ENCODE measurements at regions not wholly inside any gene's neighbourhood (a gene's known extent, or its start where the extent isn't known, plus 50 kb on each side); places are given as distances from the start of the nearest gene placed in this dataset.
"Not testable (repeated sequence)": the region's sequence is repeated elsewhere in the genome, so short reads cannot be mapped to it uniquely, and the experiment has no call there.

GRCh38 chr17:77036841-77037381 lies 103.9 kb upstream of the SEC14L1 start:
- DNase-seq (ENCODE audit: low spot score), result peak; percentile 53

- no peak for DNase-seq (ENCODE audit: low spot score)
Observed at GRCh38 chr17:77037943-77038342, 102.8 kb upstream of the SEC14L1 start.

DNA sequence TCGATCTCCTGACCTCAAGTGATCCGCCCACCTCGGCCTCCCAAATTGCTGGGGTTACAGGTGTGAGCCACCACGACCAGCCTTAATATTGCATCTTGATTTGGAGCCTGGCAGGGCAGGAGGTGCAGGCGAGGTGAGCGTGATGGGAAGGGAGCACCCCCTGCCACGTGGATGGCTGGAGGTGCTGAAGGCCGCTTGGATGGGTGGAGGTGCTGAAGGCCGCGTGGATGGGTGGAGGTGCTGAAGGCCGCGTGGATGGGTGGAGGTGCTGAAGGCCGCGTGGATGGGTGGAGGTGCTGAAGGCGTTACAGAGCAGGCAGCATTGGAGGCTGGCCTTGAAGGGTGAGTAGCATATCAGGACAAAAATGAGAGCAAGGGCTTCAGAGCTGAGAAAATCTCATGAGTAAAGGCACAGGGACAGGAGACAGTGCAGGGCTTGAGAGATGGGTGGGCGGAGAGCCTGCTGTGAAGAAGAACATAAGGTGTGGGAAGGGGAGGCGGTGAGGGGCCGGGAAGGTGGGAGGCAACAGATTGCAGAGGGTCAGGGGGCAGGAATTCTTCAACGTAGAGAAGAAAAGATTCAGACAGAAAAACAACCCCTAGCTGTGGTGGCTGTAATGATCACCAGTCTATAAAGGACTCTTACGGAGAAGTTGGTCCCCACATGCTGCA lies 101.7 kb upstream of the SEC14L1 start:
- DNase-seq (ENCODE audit: low spot score), result no peak

GRCh38 chr17:77042476-77043231 lies 98.1 kb upstream of the SEC14L1 start:
- DNase-seq (ENCODE audit: low spot score), result no peak

GRCh38 chr17:77045441-77046041 lies 95.2 kb upstream of the SEC14L1 start:
- no peak for DNase-seq (ENCODE audit: low spot score)

DNA sequence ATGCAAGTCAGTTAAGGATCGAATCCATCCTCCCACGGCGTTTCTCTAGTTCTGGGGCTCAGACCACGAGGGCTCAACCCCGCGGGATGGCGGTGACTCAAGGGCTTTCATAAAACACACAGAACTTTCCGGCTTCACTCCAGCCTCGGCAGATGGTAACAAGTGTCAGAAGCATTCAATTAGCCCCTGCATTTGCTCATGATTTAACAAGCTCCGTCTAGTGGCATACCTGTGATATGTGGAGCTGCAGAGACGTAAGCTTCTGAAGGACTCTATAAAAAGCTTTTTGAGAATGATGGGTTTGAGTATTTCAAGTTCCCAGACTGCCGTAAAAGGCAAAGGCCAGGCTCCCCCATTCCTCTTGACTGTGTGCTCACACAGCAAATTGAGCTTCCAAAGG lies 91.3 kb upstream of the SEC14L1 start:
- peak; percentile 51 for DNase-seq (ENCODE audit: low spot score)

- DNase-seq (ENCODE audit: low spot score), result not testable (repeated sequence)
Observed at GRCh38 chr17:77050901-77051300, 89.9 kb upstream of the SEC14L1 start.

GRCh38 chr17:77054936-77055335 lies 85.8 kb upstream of the SEC14L1 start:
- DNase-seq (ENCODE audit: low spot score), result no peak

- no peak for DNase-seq (ENCODE audit: low spot score)
Observed at GRCh38 chr17:77055453-77055852, 85.3 kb upstream of the SEC14L1 start.

- no peak for DNase-seq (ENCODE audit: low spot score)
Observed at GRCh38 chr17:77058016-77058415, 82.8 kb upstream of the SEC14L1 start.

- no peak for DNase-seq (ENCODE audit: low spot score)
Observed at GRCh38 chr17:77061669-77062068, 79.1 kb upstream of the SEC14L1 start.

DNA sequence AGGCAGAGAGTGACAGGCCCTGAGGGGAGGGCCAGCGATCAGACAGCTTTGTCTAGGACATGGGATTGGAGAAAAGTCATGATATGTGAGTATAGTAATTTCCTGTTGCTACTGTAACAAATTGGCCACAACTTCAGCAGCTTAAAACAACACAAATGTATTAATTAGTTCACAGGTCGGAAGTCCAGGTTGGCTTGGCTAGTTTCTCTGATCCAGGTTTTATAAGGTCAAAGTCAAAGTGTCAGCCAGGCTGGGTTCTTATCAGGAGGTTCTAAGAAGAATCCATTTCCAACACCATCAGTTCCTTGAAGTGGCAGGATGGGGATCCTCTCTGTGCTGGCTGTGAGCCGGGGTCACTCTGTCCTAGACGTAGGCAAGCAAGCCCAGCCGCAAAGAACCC lies 76.2 kb upstream of the SEC14L1 start:
- DNase-seq (ENCODE audit: low spot score), result no peak

DNA sequence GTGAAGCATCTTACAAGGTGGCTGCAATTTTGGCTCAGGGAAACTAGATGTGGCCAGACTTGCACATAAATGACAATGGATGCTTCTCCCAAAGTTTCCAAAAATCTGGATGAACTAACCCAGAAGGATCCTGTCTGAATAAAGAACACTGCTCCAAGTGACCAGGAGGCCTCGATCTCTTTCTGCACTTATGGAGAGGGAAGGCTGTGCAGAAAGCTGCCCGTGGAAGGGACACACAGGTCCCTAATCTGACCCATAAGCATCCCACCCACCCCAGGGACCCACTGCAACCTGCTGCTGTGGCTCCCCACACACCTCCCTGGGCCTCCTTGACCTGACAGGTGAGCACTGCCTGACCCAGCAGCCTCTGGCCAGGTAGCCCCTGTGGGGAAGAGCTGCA lies 74.6 kb upstream of the SEC14L1 start:
- DNase-seq (ENCODE audit: low spot score), result no peak

DNA sequence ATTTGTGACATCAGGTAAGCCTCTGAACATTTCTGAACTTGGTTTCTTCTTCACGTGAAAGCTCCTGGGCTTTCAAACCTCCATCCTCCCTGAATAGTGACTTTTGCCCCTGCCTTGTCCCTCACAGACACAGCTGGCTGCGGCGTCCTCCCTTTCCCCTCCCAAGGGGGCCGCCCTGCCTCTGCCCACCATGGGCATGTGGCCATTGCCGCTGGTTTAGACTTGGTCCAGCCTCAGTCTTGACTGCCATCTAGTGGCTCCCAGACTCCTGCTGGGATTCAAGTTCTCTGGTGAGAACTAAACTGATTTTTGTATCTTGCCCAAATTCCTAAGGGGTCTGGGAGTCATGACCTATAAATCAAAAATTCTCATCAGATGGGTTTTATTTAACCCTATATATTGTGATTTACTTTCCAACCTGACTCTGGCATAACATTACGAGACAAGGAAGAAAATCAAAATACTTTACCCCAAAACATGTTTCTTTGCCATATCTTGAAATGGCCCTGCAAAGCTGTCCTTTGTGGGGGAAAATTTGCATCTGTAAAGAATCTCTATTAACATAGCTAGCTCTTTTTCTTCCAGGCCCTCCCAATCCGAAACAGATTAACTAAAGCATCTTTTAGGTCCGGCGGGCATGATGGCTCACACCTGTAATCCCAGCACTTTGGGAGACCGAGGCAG lies 73.9 kb upstream of the SEC14L1 start:
- DNase-seq (ENCODE audit: low spot score), result peak; percentile 81

- DNase-seq (ENCODE audit: low spot score), result no peak
Observed at GRCh38 chr17:77068915-77069314, 71.9 kb upstream of the SEC14L1 start.

GRCh38 chr17:77070888-77071279 lies 69.9 kb upstream of the SEC14L1 start:
- DNase-seq (ENCODE audit: low spot score), result no peak

DNA sequence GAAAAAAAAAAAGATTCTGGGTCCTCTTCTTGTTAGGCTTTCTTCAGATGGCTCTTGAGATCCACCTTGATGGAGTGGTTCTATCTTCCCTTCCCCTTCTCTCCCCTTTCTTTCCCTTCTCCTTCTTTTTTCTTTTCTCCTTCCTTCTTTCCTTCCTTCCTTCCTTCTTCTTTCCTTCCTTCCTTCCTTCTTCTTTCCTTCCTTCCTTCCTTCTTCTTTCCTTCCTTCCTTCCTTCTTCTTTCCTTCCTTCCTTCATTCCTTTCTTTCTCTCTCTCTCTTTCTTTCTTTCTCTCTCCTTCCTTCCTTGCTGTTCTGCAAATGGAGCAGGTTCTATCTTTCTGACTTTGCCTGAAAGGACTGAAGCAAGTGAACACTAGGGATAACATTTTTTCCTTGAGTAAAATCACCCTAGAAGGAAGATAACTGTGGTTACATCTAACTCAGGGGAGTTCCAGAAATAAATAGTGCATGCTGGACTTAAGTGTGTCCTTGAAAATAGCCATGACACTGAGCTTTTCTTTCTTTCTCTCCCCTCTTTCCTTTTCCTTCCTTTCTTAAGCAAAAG lies 68.8 kb upstream of the SEC14L1 start:
- DNase-seq (ENCODE audit: low spot score), result no peak

DNA sequence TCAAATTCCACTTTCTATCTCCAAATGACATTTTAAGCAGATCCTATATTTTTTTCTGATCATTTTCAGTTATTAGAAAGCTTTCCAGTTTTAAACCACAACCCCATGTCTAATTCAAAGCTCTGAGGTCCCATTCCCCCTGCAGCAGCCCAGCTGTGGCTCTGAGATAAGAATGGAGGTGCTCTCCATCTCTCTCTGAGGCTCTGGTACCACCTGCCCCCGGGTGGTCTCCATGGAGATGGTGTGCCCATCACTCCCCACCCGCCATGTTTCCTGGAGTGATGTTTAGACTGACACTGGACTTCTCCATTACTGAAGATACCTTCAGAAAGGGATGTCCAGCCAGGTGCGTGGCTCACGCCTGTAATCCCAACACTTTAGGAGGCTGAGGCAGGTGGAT lies 68.1 kb upstream of the SEC14L1 start:
- no peak for DNase-seq (ENCODE audit: low spot score)

GRCh38 chr17:77074681-77075080 lies 66.1 kb upstream of the SEC14L1 start:
- DNase-seq (ENCODE audit: low spot score), result no peak

GRCh38 chr17:77076124-77076830 lies 64.5 kb upstream of the SEC14L1 start:
- no peak for DNase-seq (ENCODE audit: low spot score)

DNA sequence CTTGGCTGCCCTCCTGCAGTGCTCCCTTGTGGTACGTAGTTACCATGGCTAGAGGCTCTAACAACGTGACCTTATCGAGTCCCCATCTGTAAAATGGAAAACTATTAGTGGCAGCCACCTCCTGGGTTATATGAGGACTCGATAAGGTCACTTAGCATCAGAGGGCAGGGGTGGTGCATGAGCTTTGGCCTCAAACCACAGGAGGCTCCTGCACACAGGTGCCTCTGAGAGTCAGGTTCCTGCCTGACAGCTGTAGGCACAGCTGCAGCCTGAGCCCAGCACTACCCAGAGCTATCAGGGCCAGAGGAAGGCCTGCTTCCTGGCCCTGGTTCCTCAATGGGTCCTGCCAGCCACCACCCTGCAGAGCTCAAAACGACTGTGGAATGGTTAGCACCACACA lies 57.2 kb upstream of the SEC14L1 start:
- DNase-seq (ENCODE audit: low spot score), result no peak
